Loucy (cell line): ENCODE measurements at regions not wholly inside any gene's neighbourhood (a gene's known extent, or its start where the extent isn't known, plus 50 kb on each side); places are given as distances from the start of the nearest gene placed in this dataset.

Experiments used
- H2AFZ ChIP-seq: fragments of 200-600 bp; sonication (generic); 2 replicates; pipeline ENCODE4 v1.6.0; 2016; ENCODE audit warnings: antibody characterized with exemption, mild to moderate bottlenecking, low read length, moderate library complexity
- H3F3A ChIP-seq: fragments of 200-600 bp; 2 replicates; pipeline ENCODE4 v1.6.0; 2016; ENCODE audit warnings: antibody characterized with exemption, low read depth, mild to moderate bottlenecking
- H3K27me3 ChIP-seq: fragments of 200-600 bp; sonication (generic); 2 replicates; pipeline ENCODE4 v1.6.1; 2014; ENCODE audit warnings: low read length, mild to moderate bottlenecking; ENCODE audit not compliant: insufficient read depth, poor library complexity, severe bottlenecking
- H3K36me3 ChIP-seq: fragments of 200-600 bp; sonication (generic); 2 replicates; pipeline ENCODE4 v1.6.1; 2016; ENCODE audit warnings: low read length; ENCODE audit not compliant: insufficient read depth
- H3K4me1 ChIP-seq: fragments of 200-600 bp; sonication (generic); 2 replicates; pipeline ENCODE4 v1.5.1; 2014; ENCODE audit warnings: low read length, mild to moderate bottlenecking; ENCODE audit not compliant: insufficient read depth, poor library complexity, severe bottlenecking
- H3K4me2 ChIP-seq: fragments of 200-600 bp; sonication (generic); 2 replicates; pipeline ENCODE4 v1.6.0; 2014; ENCODE audit warnings: antibody characterized with exemption, low read length, low read depth, mild to moderate bottlenecking; ENCODE audit not compliant: poor library complexity, severe bottlenecking
- H3K4me3 ChIP-seq: fragments of 200-600 bp; sonication (generic); 2 replicates; pipeline ENCODE4 v1.5.1; 2014; ENCODE audit warnings: low read length, mild to moderate bottlenecking, mixed read lengths; ENCODE audit not compliant: poor library complexity, severe bottlenecking
- H3K79me2 ChIP-seq: fragments of 200-600 bp; sonication (generic); 2 replicates; pipeline ENCODE4 v1.6.1; 2014; ENCODE audit warnings: low read length; ENCODE audit not compliant: insufficient read depth
- H3K9ac ChIP-seq: fragments of 200-600 bp; sonication (generic); 2 replicates; pipeline ENCODE4 v1.6.0; 2014; ENCODE audit warnings: mild to moderate bottlenecking, low read depth, low read length, moderate library complexity; ENCODE audit not compliant: poor library complexity, severe bottlenecking
- H3K9me2 ChIP-seq: fragments of 200-600 bp; sonication (generic); replicated peaks from 2 replicates; pipeline ENCODE4 v1.6.1; 2016; ENCODE audit warnings: low read depth, low read length, mixed read lengths
- H3K9me3 ChIP-seq: fragments of 200-600 bp; sonication (generic); 2 replicates; pipeline ENCODE4 v1.6.1; 2014; ENCODE audit warnings: mild to moderate bottlenecking, antibody characterized with exemption, low read length, low read depth; ENCODE audit not compliant: insufficient read depth
- H4K20me1 ChIP-seq: fragments of 200-600 bp; sonication (generic); 2 replicates; pipeline ENCODE4 v1.6.0; 2014; ENCODE audit warnings: antibody characterized with exemption, low read length, mild to moderate bottlenecking; ENCODE audit not compliant: insufficient read depth, poor library complexity, severe bottlenecking
- CTCF ChIP-seq: fragments of 200-600 bp; sonication (generic); conservative IDR thresholded peaks from 2 replicates; pipeline ENCODE4 v1.5.1; 2014; ENCODE audit warnings: mild to moderate bottlenecking, antibody characterized with exemption, low read length
- EZH2phosphoT487 ChIP-seq: fragments of 200-600 bp; IDR thresholded peaks from 2 replicates; pipeline ENCODE4 v1.6.1; 2018; ENCODE audit warnings: antibody characterized with exemption, mild to moderate bottlenecking, moderate library complexity, borderline replicate concordance

DNA sequence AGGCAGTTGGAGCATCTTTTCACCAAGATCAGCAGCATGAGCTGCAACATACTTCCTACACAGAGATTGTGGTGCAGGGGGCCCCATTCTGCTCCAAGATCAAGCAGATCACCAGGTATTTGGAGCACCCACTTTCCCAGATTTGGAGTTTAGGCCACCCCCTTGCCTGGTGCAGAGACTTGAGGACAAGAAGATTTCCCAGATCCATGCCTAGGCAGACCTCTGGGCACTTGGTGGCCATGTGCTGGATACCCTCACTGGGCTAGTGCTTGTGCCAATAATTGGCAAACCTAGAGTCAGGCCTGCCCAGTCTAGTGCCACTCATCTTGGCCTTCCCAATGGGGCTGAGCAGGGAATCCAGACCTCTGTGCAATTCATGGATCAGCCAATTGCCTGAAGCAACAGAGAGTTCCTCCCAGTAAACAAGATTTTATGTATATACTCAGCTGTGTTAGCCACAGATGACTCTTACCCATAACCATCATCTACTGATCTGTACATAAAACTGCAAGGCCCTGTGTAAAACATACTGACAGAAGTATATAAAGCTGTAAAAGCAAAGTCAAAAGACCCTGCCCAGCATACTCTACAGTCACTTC lies 228.4 kb upstream of the EMCN start:
- H3K36me3 ChIP-seq: no peaks in the 10 kb centered on the region
- no peaks in the 10 kb centered on the region for H3F3A ChIP-seq
- no peaks in the 10 kb centered on the region for H3K79me2 ChIP-seq
- TF ChIP-seq EZH2phosphoT487 (no peak), CTCF (no peak)
- H3K9me3 ChIP-seq: 0 out of 2 replicates have a peak, but pooled peaks cover 3% of the 10 kb centered on the region
- no peaks in the 10 kb centered on the region for H3K27me3 ChIP-seq
- H3K4me3 ChIP-seq: no peak overlapping the region
- no peaks in the 10 kb centered on the region for H3K4me1 ChIP-seq
- no peak overlapping the region for H3K4me2 ChIP-seq
- no peak overlapping the region for H3K9ac ChIP-seq
- no peaks in the 10 kb centered on the region for H4K20me1 ChIP-seq
- H3K9me2 ChIP-seq: no peaks in the 10 kb centered on the region
- no peak overlapping the region for H2AFZ ChIP-seq

DNA sequence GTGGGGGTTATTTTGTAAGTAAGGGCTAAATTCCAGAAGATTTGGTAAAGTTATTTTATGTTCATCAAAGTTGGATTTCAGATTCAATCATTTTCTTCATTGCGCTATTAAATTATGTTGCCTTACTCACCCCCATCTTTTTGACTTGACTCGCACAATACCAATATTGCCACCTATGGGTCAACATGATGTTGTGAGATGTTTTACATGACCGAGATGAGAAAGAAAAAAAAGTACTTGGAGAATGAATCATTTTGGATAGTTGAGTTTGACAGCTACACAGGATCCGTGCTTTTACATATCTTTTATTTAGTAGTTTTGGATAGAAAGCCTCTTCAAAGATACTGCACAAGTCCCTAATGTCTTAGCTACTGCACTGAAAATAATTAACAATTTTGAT lies 224.2 kb upstream of the EMCN start:
- Histone ChIP-seq H3K27me3 (no peaks in the 10 kb centered on the region), H3K9ac (no peak overlapping the region)
- peak; percentile 73 for TF ChIP-seq CTCF
- no peak for TF ChIP-seq EZH2phosphoT487

DNA sequence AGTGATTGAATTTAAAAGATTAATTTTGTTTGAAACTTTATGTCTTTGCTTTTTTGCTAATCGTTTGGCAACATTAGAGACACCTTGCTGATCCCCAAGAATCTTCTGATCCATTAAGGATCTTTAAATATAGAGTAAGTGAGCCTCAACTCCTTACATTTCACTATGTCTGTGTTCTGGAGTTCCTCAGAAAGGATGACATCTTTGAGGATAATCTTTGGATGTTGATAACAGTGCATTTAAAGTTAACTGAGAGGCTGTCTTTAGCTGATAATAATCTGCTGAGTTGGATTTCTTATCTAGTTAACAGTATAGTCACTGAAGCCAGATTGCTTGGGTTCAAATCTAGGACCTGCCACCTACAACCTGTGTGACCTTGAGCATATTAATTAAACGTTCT lies 221.6 kb upstream of the EMCN start:
- no peak overlapping the region for H3K4me3 ChIP-seq
- H4K20me1 ChIP-seq: no peaks in the 10 kb centered on the region
- H3F3A ChIP-seq: no peaks in the 10 kb centered on the region
- no peak overlapping the region for H2AFZ ChIP-seq
- H3K4me1 ChIP-seq: peaks cover 24% of the 10 kb centered on the region
- no peak overlapping the region for H3K9ac ChIP-seq
- H3K9me3 ChIP-seq: no peaks in the 10 kb centered on the region; the same call in 1 of the 2 replicates
- no peaks in the 10 kb centered on the region for H3K79me2 ChIP-seq
- H3K27me3 ChIP-seq: no peaks in the 10 kb centered on the region
- H3K36me3 ChIP-seq: no peaks in the 10 kb centered on the region
- TF ChIP-seq EZH2phosphoT487: no peak
- TF ChIP-seq CTCF: no peak
- no peak overlapping the region for H3K4me2 ChIP-seq
- no peaks in the 10 kb centered on the region for H3K9me2 ChIP-seq

More for the DNA sequence above, 224.2 kb upstream of the EMCN start:
- Histone ChIP-seq H3K4me1 (peaks cover 19% of the 10 kb centered on the region), H3K9me2 (no peaks in the 10 kb centered on the region), H3K9me3 (no peaks in the 10 kb centered on the region), H2AFZ (no peak overlapping the region), H3K79me2 (no peaks in the 10 kb centered on the region), H4K20me1 (no peaks in the 10 kb centered on the region), H3K4me3 (no peak overlapping the region), H3K4me2 (no peak overlapping the region), H3K36me3 (no peaks in the 10 kb centered on the region), H3F3A (no peaks in the 10 kb centered on the region)
